Activated T-helper 1 cell treated with anti-CD3 and anti-CD28 coated beads, Interleukin-12 subunit alpha, Interleukin-12 subunit beta, Interleukin-2, Interleukin-4 antibody, amounts not matched to agents 30 ng/mL and 10 ng/mL and 1 ng/mL, durations not matched to agents 14 hours and 24 hours and 36 hours (primary cell): ENCODE measurements at regions not wholly inside any gene's neighbourhood (a gene's known extent, or its start where the extent isn't known, plus 50 kb on each side); places are given as distances from the start of the nearest gene placed in this dataset.

Experiments
- DNase-seq: peaks from one replicate; pipeline ENCODE4 v3.0.0; 2021; ENCODE audit warnings: low spot score
- H3K27ac Mint-ChIP-seq: one replicate; pipeline ENCODE4 v1.8.0; 2021; ENCODE audit warnings: mild to moderate bottlenecking, mixed read lengths
- H3K27me3 Mint-ChIP-seq: one replicate; pipeline ENCODE4 v1.8.0; 2022; ENCODE audit warnings: mild to moderate bottlenecking, moderate library complexity, mixed read lengths; ENCODE audit not compliant: insufficient read depth
- H3K36me3 Mint-ChIP-seq: one replicate; pipeline ENCODE4 v1.8.0; 2021; ENCODE audit warnings: low read depth, mixed read lengths
- H3K4me1 Mint-ChIP-seq: one replicate; pipeline ENCODE4 v1.8.0; 2021; ENCODE audit warnings: low read depth, mixed read lengths
- H3K4me3 Mint-ChIP-seq: one replicate; pipeline ENCODE4 v1.8.0; 2021; ENCODE audit warnings: mild to moderate bottlenecking, moderate library complexity, mixed read lengths
- H3K9me3 Mint-ChIP-seq: one replicate; pipeline ENCODE4 v1.8.0; 2021; ENCODE audit warnings: mixed read lengths
- intact Hi-C: fragments of 100-400 bp; cut with micrococcal nuclease; formaldehyde crosslinking; loops from one replicate; pipeline ENCODE4 v1.15.1; 2024

- no peak for DNase-seq
- H3K27me3 Mint-ChIP-seq = no peaks in the 10 kb centered on the region
- peak overlapping the region; percentile 62 for H3K27ac Mint-ChIP-seq
- H3K4me1 Mint-ChIP-seq = peaks cover 67% of the 10 kb centered on the region
- H3K36me3 Mint-ChIP-seq = peaks cover 11% of the 10 kb centered on the region
- intact Hi-C loops = loop anchor here (1.0 to 10.0 kb wide), 7 partner anchors 21 to 577 kb away; partner anchors contain the start of gene RIC8B
- H3K4me3 Mint-ChIP-seq = peak overlapping the region; percentile 38
- peaks cover 6% of the 10 kb centered on the region for H3K9me3 Mint-ChIP-seq
Measured at GRCh38 chr12:107351713-107352112, 258.4 kb upstream of the CRY1 start.

- no peaks in the 10 kb centered on the region for H3K27me3 Mint-ChIP-seq
- peaks cover 8% of the 10 kb centered on the region for H3K36me3 Mint-ChIP-seq
- DNase-seq = no peak
- peaks cover 70% of the 10 kb centered on the region for H3K4me1 Mint-ChIP-seq
- intact Hi-C loops = loop anchor here (1.0 to 10.0 kb wide), 7 partner anchors 20 to 578 kb away; partner anchors contain the start of gene RIC8B
- H3K4me3 Mint-ChIP-seq = peak overlapping the region; percentile 38
- peak overlapping the region; percentile 62 for H3K27ac Mint-ChIP-seq
- H3K9me3 Mint-ChIP-seq = peaks cover 3% of the 10 kb centered on the region
Measured at GRCh38 chr12:107352347-107353081, 259.2 kb upstream of the CRY1 start.

GRCh38 chr12:107353312-107353711 is 260.0 kb upstream of the CRY1 start:
- Mint-ChIP-seq H3K27ac (peak overlapping the region; percentile 62), H3K4me1 (peaks cover 70% of the 10 kb centered on the region), H3K36me3 (peaks cover 5% of the 10 kb centered on the region), H3K9me3 (no peaks in the 10 kb centered on the region), H3K27me3 (peaks cover 2% of the 10 kb centered on the region), H3K4me3 (peak overlapping the region; percentile 38)
- no peak for DNase-seq
- intact Hi-C loops = loop anchor here (10.0 kb wide), 1 partner anchor 579 kb away; the partner anchor contains the start of gene RIC8B

GRCh38 chr12:107355004-107355565 is 261.7 kb upstream of the CRY1 start:
- H3K27ac Mint-ChIP-seq = peak overlapping the region; percentile 50
- intact Hi-C loops = loop anchor here (10.0 kb wide), 1 partner anchor 580 kb away; the partner anchor contains the start of gene RIC8B
- H3K36me3 Mint-ChIP-seq = peaks cover 5% of the 10 kb centered on the region
- no peaks in the 10 kb centered on the region for H3K9me3 Mint-ChIP-seq
- H3K4me3 Mint-ChIP-seq = no peak overlapping the region
- DNase-seq = no peak
- H3K4me1 Mint-ChIP-seq = peaks cover 72% of the 10 kb centered on the region
- H3K27me3 Mint-ChIP-seq = peaks cover 2% of the 10 kb centered on the region

GRCh38 chr12:107355612-107356011 is 262.3 kb upstream of the CRY1 start:
- Mint-ChIP-seq H3K27me3 (peaks cover 2% of the 10 kb centered on the region), H3K4me1 (peaks cover 75% of the 10 kb centered on the region), H3K27ac (no peak overlapping the region), H3K4me3 (no peak overlapping the region), H3K9me3 (no peaks in the 10 kb centered on the region), H3K36me3 (peaks cover 5% of the 10 kb centered on the region)
- intact Hi-C loops = loop anchor here (10.0 kb wide), 1 partner anchor 581 kb away; the partner anchor contains the start of gene RIC8B
- no peak for DNase-seq

GRCh38 chr12:107356266-107356936 is 263.1 kb upstream of the CRY1 start:
- intact Hi-C loops = loop anchor here (10.0 kb wide), 1 partner anchor 582 kb away; the partner anchor contains the start of gene RIC8B
- no peak for DNase-seq
- Mint-ChIP-seq H3K36me3 (peaks cover 5% of the 10 kb centered on the region), H3K4me3 (peak overlapping the region; percentile 19), H3K4me1 (peaks cover 74% of the 10 kb centered on the region), H3K27me3 (peaks cover 2% of the 10 kb centered on the region), H3K27ac (no peak overlapping the region), H3K9me3 (no peaks in the 10 kb centered on the region)

GRCh38 chr12:107356937-107357295 is 263.6 kb upstream of the CRY1 start:
- Mint-ChIP-seq H3K4me1 (peaks cover 74% of the 10 kb centered on the region), H3K36me3 (peaks cover 6% of the 10 kb centered on the region), H3K27ac (no peak overlapping the region), H3K9me3 (no peaks in the 10 kb centered on the region), H3K27me3 (peaks cover 2% of the 10 kb centered on the region), H3K4me3 (no peak overlapping the region)
- DNase-seq = no peak
- intact Hi-C loops = loop anchor here (10.0 kb wide), 1 partner anchor 582 kb away; the partner anchor contains the start of gene RIC8B

GRCh38 chr12:107359382-107359781 is 266.0 kb upstream of the CRY1 start:
- peaks cover 54% of the 10 kb centered on the region for H3K4me1 Mint-ChIP-seq
- no peak for DNase-seq
- peaks cover 4% of the 10 kb centered on the region for H3K36me3 Mint-ChIP-seq
- intact Hi-C loops = loop anchor here (10.0 kb wide), 1 partner anchor 585 kb away; the partner anchor contains the start of gene RIC8B
- no peak overlapping the region for H3K4me3 Mint-ChIP-seq
- H3K27me3 Mint-ChIP-seq = peaks cover 2% of the 10 kb centered on the region
- no peak overlapping the region for H3K27ac Mint-ChIP-seq
- no peaks in the 10 kb centered on the region for H3K9me3 Mint-ChIP-seq

GRCh38 chr12:107360033-107360432 is 266.7 kb upstream of the CRY1 start:
- Mint-ChIP-seq H3K36me3 (peaks cover 3% of the 10 kb centered on the region), H3K27me3 (peaks cover 2% of the 10 kb centered on the region), H3K9me3 (no peaks in the 10 kb centered on the region), H3K4me3 (no peak overlapping the region), H3K27ac (no peak overlapping the region), H3K4me1 (peaks cover 47% of the 10 kb centered on the region)
- intact Hi-C loops = no loop called here
- no peak for DNase-seq

- peaks cover 2% of the 10 kb centered on the region for H3K27me3 Mint-ChIP-seq
- intact Hi-C loops = no loop called here
- H3K36me3 Mint-ChIP-seq = peaks cover 3% of the 10 kb centered on the region
- no peak overlapping the region for H3K4me3 Mint-ChIP-seq
- no peak for DNase-seq
- H3K4me1 Mint-ChIP-seq = peaks cover 45% of the 10 kb centered on the region
- no peaks in the 10 kb centered on the region for H3K9me3 Mint-ChIP-seq
- H3K27ac Mint-ChIP-seq = no peak overlapping the region
Measured at GRCh38 chr12:107360482-107360881, 267.1 kb upstream of the CRY1 start.

GRCh38 chr12:107361970-107362369 is 268.6 kb upstream of the CRY1 start:
- peaks cover 2% of the 10 kb centered on the region for H3K27me3 Mint-ChIP-seq
- intact Hi-C loops = no loop called here
- H3K4me3 Mint-ChIP-seq = no peak overlapping the region
- H3K9me3 Mint-ChIP-seq = no peaks in the 10 kb centered on the region
- DNase-seq = no peak
- no peak overlapping the region for H3K27ac Mint-ChIP-seq
- peaks cover 3% of the 10 kb centered on the region for H3K36me3 Mint-ChIP-seq
- H3K4me1 Mint-ChIP-seq = peaks cover 45% of the 10 kb centered on the region

GRCh38 chr12:107362960-107363359 is 269.6 kb upstream of the CRY1 start:
- no peak for DNase-seq
- intact Hi-C loops = no loop called here
- Mint-ChIP-seq H3K4me1 (peaks cover 46% of the 10 kb centered on the region), H3K9me3 (no peaks in the 10 kb centered on the region), H3K27ac (no peak overlapping the region), H3K4me3 (no peak overlapping the region), H3K36me3 (peaks cover 6% of the 10 kb centered on the region), H3K27me3 (peaks cover 2% of the 10 kb centered on the region)
